ENCODE measurements at regions not wholly inside any gene's neighbourhood (a gene's known extent, or its start where the extent isn't known, plus 50 kb on each side); places are given as distances from the start of the nearest gene placed in this dataset.

DNA sequence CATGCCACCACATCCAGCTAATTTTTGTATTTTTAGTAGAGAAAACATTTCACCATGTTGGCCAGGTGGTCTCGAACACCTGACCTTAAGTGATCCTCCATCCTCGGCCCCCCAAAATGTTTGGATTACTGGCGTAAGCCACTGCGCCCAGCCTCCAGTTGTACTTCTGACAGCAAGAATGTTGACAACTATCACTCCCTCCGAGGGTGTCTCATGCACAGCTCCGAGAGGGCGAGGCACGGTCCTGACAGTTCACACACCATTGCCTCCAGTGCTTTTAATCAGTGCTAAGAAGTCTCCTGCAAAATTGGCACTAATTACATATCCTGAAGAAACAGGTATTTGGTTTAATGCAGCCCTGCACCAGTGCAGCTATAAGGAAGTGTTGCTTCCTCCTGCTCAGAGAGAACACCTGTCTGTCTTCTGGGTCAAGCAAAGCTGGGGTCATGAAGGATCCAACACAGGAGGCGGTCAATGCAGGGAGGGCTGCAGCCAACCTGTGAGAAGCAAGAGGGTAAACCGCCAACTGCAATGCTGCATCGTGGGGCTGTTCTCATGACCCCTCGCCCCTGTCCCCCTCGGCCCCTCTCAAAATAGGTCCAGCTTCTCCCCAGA is 184.0 kb downstream of the MED10 start:
- Histone ChIP-seq H3K4me1 (ENCODE audit: control insufficient read depth, insufficient read depth, low read length) (no peaks in the 10 kb centered on the region), H3K9me3 (ENCODE audit: control insufficient read depth, low read length) (peaks cover 2% of the 10 kb centered on the region), H3K27ac (ENCODE audit: low read length) (no peak overlapping the region), H3K4me3 (ENCODE audit: low read length) (no peak overlapping the region), H3K27me3 (ENCODE audit: control insufficient read depth, insufficient read depth) (no peaks in the 10 kb centered on the region)
- ATAC-seq (no peak), DNase-seq (no peak)
- intact Hi-C loops (cut with DNase I) = no loop called here
- 88% methylated on average over 13 of the region's 13 CpGs for WGBS

DNA sequence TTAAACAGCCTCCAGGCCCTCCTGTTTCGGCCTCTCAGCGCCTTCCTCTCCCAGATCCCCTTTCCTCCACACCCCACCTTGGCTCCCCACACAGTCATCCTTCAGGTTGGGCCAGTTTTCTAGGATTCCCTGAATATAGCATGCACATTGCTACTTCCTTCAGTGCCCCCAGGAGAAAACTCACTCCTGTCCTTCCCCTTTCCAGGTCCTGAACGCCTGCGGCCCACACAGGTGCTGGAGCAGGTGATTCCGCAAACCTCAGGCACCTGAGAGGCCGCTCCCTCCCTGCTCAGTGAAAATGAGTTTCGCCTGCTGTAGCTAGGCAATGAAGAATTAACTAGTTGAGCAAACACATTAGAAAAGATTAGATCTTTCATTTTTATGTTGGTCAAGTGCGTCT is 185.0 kb downstream of the MED10 start:
- ATAC-seq (no peak), DNase-seq (no peak)
- H3K27me3 ChIP-seq (ENCODE audit: control insufficient read depth, insufficient read depth) = no peaks in the 10 kb centered on the region
- no peak overlapping the region for H3K27ac ChIP-seq (ENCODE audit: low read length)
- 70% methylated on average over 8 of the region's 8 CpGs for WGBS
- H3K4me1 ChIP-seq (ENCODE audit: control insufficient read depth, insufficient read depth, low read length) = no peaks in the 10 kb centered on the region
- peaks cover 6% of the 10 kb centered on the region for H3K9me3 ChIP-seq (ENCODE audit: control insufficient read depth, low read length)
- intact Hi-C loops (cut with DNase I) = no loop called here
- no peak overlapping the region for H3K4me3 ChIP-seq (ENCODE audit: low read length)

DNA sequence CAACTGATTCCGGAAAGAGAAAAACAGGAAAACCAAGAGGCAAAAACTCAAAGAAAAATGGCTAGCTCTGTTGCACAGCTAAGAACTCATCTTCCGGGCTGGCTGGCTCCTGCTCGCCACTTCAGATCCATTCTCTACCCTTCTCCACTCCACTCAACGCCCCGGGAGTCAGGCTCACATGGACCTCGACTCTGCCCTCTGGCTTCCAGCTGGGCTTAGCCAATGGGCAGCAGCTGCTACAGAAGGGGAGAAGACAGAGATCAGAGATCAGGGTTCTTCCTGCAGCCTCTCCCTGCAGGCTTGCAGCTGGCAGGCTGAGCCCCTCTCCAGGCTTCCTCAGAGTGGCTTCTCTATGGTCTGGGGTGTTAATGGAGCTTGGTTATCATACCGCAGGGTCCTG is 187.5 kb downstream of the MED10 start:
- DNase-seq (no peak), ATAC-seq (no peak)
- H3K9me3 ChIP-seq (ENCODE audit: control insufficient read depth, low read length) = peaks cover 3% of the 10 kb centered on the region
- no peak overlapping the region for H3K27ac ChIP-seq (ENCODE audit: low read length)
- H3K27me3 ChIP-seq (ENCODE audit: control insufficient read depth, insufficient read depth) = no peaks in the 10 kb centered on the region
- H3K4me1 ChIP-seq (ENCODE audit: control insufficient read depth, insufficient read depth, low read length) = no peaks in the 10 kb centered on the region
- intact Hi-C loops (cut with DNase I) = no loop called here
- H3K4me3 ChIP-seq (ENCODE audit: low read length) = no peak overlapping the region
- 67% methylated on average over 7 of the region's 7 CpGs for WGBS

DNA sequence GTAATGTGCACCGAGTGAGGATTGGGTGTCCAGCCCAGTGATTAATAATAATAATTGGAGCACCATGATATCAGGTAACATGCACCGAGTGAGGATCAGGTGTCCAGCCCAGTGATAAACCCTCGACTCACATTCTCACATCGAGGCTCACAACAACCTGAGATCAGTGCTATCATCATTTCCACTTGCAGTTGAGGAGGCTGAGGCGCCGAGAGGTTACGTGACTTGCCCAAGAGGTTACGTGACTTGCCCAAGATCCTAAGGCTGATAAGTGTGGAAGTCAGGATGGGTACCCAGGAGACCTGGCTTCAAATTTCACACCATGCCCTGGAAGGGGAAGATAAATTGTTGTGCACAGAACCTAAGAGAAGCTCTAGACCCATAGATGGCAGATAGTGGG is 189.4 kb downstream of the MED10 start:
- DNase-seq (no peak), ATAC-seq (no peak)
- no peaks in the 10 kb centered on the region for H3K27me3 ChIP-seq (ENCODE audit: control insufficient read depth, insufficient read depth)
- no peak overlapping the region for H3K27ac ChIP-seq (ENCODE audit: low read length)
- WGBS = 82% methylated on average over 8 of the region's 8 CpGs
- peaks cover 3% of the 10 kb centered on the region for H3K9me3 ChIP-seq (ENCODE audit: control insufficient read depth, low read length)
- H3K4me3 ChIP-seq (ENCODE audit: low read length) = no peak overlapping the region
- H3K4me1 ChIP-seq (ENCODE audit: control insufficient read depth, insufficient read depth, low read length) = no peaks in the 10 kb centered on the region
- intact Hi-C loops (cut with DNase I) = no loop called here

DNA sequence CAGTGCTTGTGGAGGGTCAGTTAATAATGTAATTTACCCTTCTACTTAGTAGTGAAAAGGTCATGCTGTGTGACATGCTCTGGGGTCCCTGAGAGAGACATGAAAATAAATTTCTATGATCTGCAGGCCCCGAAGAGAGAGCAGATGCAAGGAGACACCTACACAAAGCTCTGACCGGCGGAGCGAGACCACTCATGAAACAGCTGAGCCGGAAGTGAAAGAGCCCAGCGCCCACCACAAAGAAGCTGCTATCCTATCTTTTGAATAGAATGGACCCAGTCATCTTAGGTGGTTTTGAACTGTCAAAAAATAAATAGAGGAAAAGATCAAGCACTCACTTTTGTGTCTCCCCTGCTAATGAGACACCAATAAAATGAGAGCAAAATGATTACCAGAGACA is 190.0 kb downstream of the MED10 start:
- Histone ChIP-seq H3K4me3 (ENCODE audit: low read length) (no peak overlapping the region), H3K9me3 (ENCODE audit: control insufficient read depth, low read length) (peaks cover 3% of the 10 kb centered on the region), H3K4me1 (ENCODE audit: control insufficient read depth, insufficient read depth, low read length) (no peaks in the 10 kb centered on the region), H3K27me3 (ENCODE audit: control insufficient read depth, insufficient read depth) (no peaks in the 10 kb centered on the region), H3K27ac (ENCODE audit: low read length) (no peak overlapping the region)
- no peak for DNase-seq
- ATAC-seq = no peak
- intact Hi-C loops (cut with DNase I) = no loop called here
- WGBS = 83% methylated on average over 6 of the region's 6 CpGs

DNA sequence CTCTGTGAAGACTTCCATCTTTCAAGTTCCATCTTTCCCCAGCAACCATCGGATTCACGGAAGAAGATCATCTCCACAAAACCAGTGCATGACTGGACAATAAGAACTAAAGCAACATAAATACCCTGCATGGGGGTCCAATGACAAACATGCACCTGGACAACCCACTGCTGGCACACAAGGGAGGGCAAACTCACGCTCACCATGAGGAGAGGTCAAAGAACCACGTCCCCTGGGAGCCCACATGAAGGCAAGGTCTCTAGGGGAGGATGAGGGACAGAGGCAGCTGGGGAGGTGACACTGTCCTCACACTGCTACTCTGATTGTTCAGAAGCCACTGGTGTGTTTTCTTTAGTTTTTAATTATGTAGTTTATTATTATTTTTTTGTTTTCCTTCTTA is 190.8 kb downstream of the MED10 start:
- Histone ChIP-seq H3K4me1 (ENCODE audit: control insufficient read depth, insufficient read depth, low read length) (no peaks in the 10 kb centered on the region), H3K9me3 (ENCODE audit: control insufficient read depth, low read length) (peaks cover 3% of the 10 kb centered on the region), H3K4me3 (ENCODE audit: low read length) (no peak overlapping the region), H3K27me3 (ENCODE audit: control insufficient read depth, insufficient read depth) (no peaks in the 10 kb centered on the region), H3K27ac (ENCODE audit: low read length) (no peak overlapping the region)
- intact Hi-C loops (cut with DNase I) = no loop called here
- ATAC-seq (no peak), DNase-seq (no peak)
- WGBS = 63% methylated on average over 4 of the region's 4 CpGs

DNA sequence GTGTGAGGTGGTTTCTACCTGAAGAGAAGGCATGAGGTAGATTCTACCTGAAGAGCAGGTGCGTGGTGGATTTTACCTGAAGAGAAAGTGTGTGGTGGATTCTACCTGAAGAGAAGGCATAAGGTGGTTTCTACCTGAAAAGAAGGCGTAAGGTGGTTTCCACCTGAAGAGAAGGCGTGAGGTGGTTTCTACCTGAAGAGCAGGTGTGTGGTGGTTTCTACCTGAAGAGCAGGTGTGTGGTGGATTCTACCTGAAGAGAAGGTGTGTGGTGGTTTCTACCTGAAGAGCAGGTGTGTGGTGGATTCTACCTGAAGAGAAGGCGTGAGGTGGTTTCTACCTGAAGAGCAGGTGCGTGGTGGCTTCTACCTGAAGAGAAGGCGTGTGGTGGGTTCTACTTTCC is 192.8 kb downstream of the MED10 start:
- 91% methylated on average over 6 of the region's 6 CpGs for WGBS
- intact Hi-C loops (cut with DNase I) = no loop called here

DNA sequence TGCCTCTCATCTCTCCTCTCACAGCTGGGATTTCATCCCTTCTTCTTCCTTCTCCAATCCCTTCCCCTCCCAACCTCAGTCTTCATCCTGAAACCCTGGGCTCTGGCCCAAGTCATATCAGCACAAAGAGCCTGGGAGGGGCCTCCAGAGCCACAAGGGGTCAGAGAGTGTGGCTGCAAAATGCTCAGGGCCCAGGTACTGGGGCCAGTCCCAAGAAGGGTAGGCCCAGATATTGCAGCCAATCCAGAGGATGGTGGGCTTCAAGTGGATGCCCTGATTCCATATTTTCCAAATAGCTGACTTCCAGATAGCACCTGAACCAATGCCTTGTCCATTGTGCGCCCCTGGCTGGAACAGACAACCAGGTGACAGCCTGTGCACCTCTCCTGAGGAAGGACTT is 193.9 kb downstream of the MED10 start:
- WGBS = 83% methylated on average over 1 of the region's 1 CpG
- H3K4me3 ChIP-seq (ENCODE audit: low read length) = no peak overlapping the region
- peaks cover 3% of the 10 kb centered on the region for H3K9me3 ChIP-seq (ENCODE audit: control insufficient read depth, low read length)
- DNase-seq (no peak), ATAC-seq (no peak)
- no peak overlapping the region for H3K27ac ChIP-seq (ENCODE audit: low read length)
- intact Hi-C loops (cut with DNase I) = no loop called here
- H3K4me1 ChIP-seq (ENCODE audit: control insufficient read depth, insufficient read depth, low read length) = no peaks in the 10 kb centered on the region
- H3K27me3 ChIP-seq (ENCODE audit: control insufficient read depth, insufficient read depth) = no peaks in the 10 kb centered on the region

More for the DNA sequence above, 192.8 kb downstream of the MED10 start:
- Histone ChIP-seq H3K4me1 (ENCODE audit: control insufficient read depth, insufficient read depth, low read length) (no peaks in the 10 kb centered on the region), H3K4me3 (ENCODE audit: low read length) (no peak overlapping the region), H3K27ac (ENCODE audit: low read length) (no peak overlapping the region), H3K9me3 (ENCODE audit: control insufficient read depth, low read length) (peaks cover 3% of the 10 kb centered on the region), H3K27me3 (ENCODE audit: control insufficient read depth, insufficient read depth) (no peaks in the 10 kb centered on the region)
- DNase-seq (no peak), ATAC-seq (no peak)

DNA sequence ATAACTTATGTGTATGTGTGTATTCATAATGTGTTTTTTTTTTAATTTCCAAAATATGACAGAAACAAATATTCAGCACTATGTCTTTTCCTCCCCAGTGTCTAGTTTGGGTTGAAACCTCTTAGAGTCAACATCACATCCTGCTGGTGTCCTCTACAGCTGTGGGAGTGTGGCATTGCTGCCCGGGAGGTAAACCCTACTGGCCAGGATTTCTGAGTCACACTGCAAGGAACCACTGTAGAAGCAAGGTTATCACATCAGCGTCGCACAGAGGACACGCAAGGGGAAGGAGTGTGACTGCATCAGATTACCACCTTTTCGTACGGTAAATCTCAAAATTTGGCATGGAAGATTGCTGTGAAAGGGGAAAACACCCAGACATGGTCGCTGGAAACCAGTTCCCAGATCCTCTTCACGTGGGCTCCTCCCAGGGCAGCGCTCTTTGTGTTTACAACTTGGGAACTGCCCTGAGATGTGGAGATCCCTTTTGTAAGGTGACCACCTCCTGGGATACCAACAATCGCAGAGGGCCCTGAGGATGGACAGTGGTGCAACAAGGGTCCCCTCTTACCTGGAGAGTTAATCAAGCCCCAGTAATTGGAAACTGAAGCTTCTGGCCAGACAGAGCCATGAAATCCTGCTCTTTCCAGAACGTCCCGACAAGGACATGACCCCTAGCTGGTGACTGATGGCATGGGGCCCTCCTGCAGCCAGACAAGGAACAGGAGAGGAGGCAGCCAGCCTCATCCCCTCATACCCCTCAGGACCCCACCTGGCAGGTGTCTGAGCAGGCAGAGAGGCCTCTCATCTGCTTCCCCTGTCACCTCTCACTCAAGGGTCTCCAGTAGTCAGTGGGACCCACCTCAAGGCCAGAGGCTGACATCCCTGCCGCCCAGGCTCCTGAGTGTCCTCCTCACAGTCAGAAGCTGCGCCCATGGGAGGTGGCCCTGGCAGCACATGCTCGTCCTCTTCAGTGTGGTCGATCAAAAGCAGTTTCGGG is 194.7 kb downstream of the MED10 start:
- ATAC-seq = no peak
- DNase-seq = no peak
- Histone ChIP-seq H3K27me3 (ENCODE audit: control insufficient read depth, insufficient read depth) (no peaks in the 10 kb centered on the region), H3K27ac (ENCODE audit: low read length) (no peak overlapping the region), H3K4me1 (ENCODE audit: control insufficient read depth, insufficient read depth, low read length) (no peaks in the 10 kb centered on the region), H3K4me3 (ENCODE audit: low read length) (no peak overlapping the region), H3K9me3 (ENCODE audit: control insufficient read depth, low read length) (no peaks in the 10 kb centered on the region)
- intact Hi-C loops (cut with DNase I) = no loop called here
- WGBS = 67% methylated on average over 17 of the region's 17 CpGs

DNA sequence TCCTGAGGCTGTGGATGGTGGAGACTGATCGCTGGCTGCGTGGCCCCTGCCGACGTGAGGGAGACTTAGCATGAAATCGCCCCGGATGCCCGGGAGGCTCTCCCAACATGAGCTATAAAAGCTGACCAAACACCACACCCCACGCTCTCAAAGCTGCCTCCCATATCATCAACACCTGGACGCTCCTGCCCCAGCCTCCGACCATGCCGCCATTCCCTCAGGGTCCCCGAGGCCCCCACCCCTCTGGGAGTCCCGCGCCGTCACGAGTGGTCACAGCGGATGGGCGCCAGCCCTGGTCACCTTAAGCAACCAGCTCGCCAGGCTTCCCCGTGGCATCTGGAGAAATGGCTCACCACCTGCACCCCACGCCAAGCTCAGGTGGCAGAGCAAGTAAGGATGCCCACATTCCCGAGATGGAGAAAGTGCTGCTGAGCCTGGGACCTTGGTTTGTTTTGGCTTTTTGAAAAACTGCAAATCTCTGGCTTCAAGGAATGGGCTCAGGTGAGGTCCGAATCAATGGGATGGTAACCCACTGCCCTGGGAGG is 196.0 kb downstream of the MED10 start:
- intact Hi-C loops (cut with DNase I) = no loop called here
- Histone ChIP-seq H3K4me1 (ENCODE audit: control insufficient read depth, insufficient read depth, low read length) (no peaks in the 10 kb centered on the region), H3K27ac (ENCODE audit: low read length) (no peak overlapping the region), H3K4me3 (ENCODE audit: low read length) (no peak overlapping the region), H3K27me3 (ENCODE audit: control insufficient read depth, insufficient read depth) (no peaks in the 10 kb centered on the region), H3K9me3 (ENCODE audit: control insufficient read depth, low read length) (peaks cover 5% of the 10 kb centered on the region)
- WGBS = 81% methylated on average over 23 of the region's 23 CpGs
- ATAC-seq (no peak), DNase-seq (no peak)

DNA sequence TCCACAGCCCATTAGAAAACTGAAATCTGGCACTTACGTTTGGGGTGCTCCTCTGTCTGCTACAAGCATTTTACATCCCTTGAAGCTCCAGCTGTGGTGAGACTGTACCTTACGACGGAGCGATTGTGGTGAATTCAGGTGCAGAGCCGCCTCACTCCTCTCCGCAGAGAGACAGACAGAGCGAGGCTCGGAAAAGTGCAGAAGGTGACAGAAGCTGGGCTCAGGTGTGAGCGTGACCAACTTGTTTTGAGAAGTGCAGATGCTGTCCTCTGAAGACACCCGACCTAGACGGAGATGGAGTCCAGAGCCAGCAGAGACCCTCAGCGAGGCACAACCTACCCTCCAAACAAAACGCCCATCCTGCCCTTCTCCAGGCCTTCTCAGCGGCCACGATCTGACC is 196.5 kb downstream of the MED10 start:
- H3K27me3 ChIP-seq (ENCODE audit: control insufficient read depth, insufficient read depth) = no peaks in the 10 kb centered on the region
- DNase-seq (no peak), ATAC-seq (no peak)
- peaks cover 5% of the 10 kb centered on the region for H3K9me3 ChIP-seq (ENCODE audit: control insufficient read depth, low read length)
- H3K27ac ChIP-seq (ENCODE audit: low read length) = no peak overlapping the region
- no peaks in the 10 kb centered on the region for H3K4me1 ChIP-seq (ENCODE audit: control insufficient read depth, insufficient read depth, low read length)
- WGBS = 77% methylated on average over 15 of the region's 15 CpGs
- intact Hi-C loops (cut with DNase I) = no loop called here
- no peak overlapping the region for H3K4me3 ChIP-seq (ENCODE audit: low read length)
